ENCODE measurements at regions not wholly inside any gene's neighbourhood (a gene's known extent, or its start where the extent isn't known, plus 50 kb on each side); places are given as distances from the start of the nearest gene placed in this dataset.
"Not testable (repeated sequence)": the region's sequence is repeated elsewhere in the genome, so short reads cannot be mapped to it uniquely, and the experiment has no call there.

GRCh38 chr12:59111851-59112250, 191.5 kb upstream of the LRIG3 start:
- Histone ChIP-seq H3K27ac (ENCODE audit: low read depth, low read length) (no peak overlapping the region), H3K27me3 (ENCODE audit: control insufficient read depth, low read length) (no peaks in the 10 kb centered on the region), H4K20me1 (ENCODE audit: control insufficient read depth, insufficient read depth, low read depth, low read length) (no peaks in the 10 kb centered on the region), H3K4me3 (ENCODE audit: low read length) (no peak overlapping the region), H3K9me2 (replicated peaks; ENCODE audit: control insufficient read depth, low read length) (no peaks in the 10 kb centered on the region), H3K36me3 (ENCODE audit: control insufficient read depth, low read length) (no peaks in the 10 kb centered on the region), H3K4me1 (ENCODE audit: control insufficient read depth, low read length) (no peaks in the 10 kb centered on the region), H3K79me2 (ENCODE audit: control insufficient read depth, low read length) (no peaks in the 10 kb centered on the region), H3K4me2 (ENCODE audit: low read length) (no peak overlapping the region), H3F3A (ENCODE audit: control insufficient read depth, insufficient read depth) (no peaks in the 10 kb centered on the region), H3K9me3 (ENCODE audit: control insufficient read depth, insufficient read depth, low read length) (no peaks in the 10 kb centered on the region)
- TF ChIP-seq CTCF (IDR thresholded peaks at IDR 0.05; ENCODE audit: low read depth, low read length, poor library complexity, severe bottlenecking) (no peak), EZH2phosphoT487 (IDR thresholded peaks at IDR 0.05; ENCODE audit: borderline replicate concordance, low read length) (no peak)

GRCh38 chr12:59108516-59108915, 188.2 kb upstream of the LRIG3 start:
- not testable (repeated sequence) for H3K27me3 ChIP-seq (ENCODE audit: control insufficient read depth, low read length); H3K27ac ChIP-seq (ENCODE audit: low read depth, low read length); H3K4me1 ChIP-seq (ENCODE audit: control insufficient read depth, low read length); H3K4me2 ChIP-seq (ENCODE audit: low read length); H3K4me3 ChIP-seq (ENCODE audit: low read length); H4K20me1 ChIP-seq (ENCODE audit: control insufficient read depth, insufficient read depth, low read depth, low read length); H3K79me2 ChIP-seq (ENCODE audit: control insufficient read depth, low read length); H3F3A ChIP-seq (ENCODE audit: control insufficient read depth, insufficient read depth); H3K9me2 ChIP-seq (replicated peaks; ENCODE audit: control insufficient read depth, low read length); H3K9me3 ChIP-seq (ENCODE audit: control insufficient read depth, insufficient read depth, low read length); H3K36me3 ChIP-seq (ENCODE audit: control insufficient read depth, low read length)

- Histone ChIP-seq H3K9me2 (replicated peaks; ENCODE audit: control insufficient read depth, low read length) (no peaks in the 10 kb centered on the region), H3K4me2 (ENCODE audit: low read length) (no peak overlapping the region), H3K79me2 (ENCODE audit: control insufficient read depth, low read length) (no peaks in the 10 kb centered on the region), H3K27ac (ENCODE audit: low read depth, low read length) (no peak overlapping the region), H3F3A (ENCODE audit: control insufficient read depth, insufficient read depth) (no peaks in the 10 kb centered on the region), H3K4me1 (ENCODE audit: control insufficient read depth, low read length) (no peaks in the 10 kb centered on the region), H3K27me3 (ENCODE audit: control insufficient read depth, low read length) (no peaks in the 10 kb centered on the region), H3K9me3 (ENCODE audit: control insufficient read depth, insufficient read depth, low read length) (no peaks in the 10 kb centered on the region), H3K4me3 (ENCODE audit: low read length) (no peak overlapping the region), H3K36me3 (ENCODE audit: control insufficient read depth, low read length) (no peaks in the 10 kb centered on the region), H4K20me1 (ENCODE audit: control insufficient read depth, insufficient read depth, low read depth, low read length) (no peaks in the 10 kb centered on the region)
- TF ChIP-seq EZH2phosphoT487 (IDR thresholded peaks at IDR 0.05; ENCODE audit: borderline replicate concordance, low read length) (no peak), CTCF (IDR thresholded peaks at IDR 0.05; ENCODE audit: low read depth, low read length, poor library complexity, severe bottlenecking) (no peak)
Measured at GRCh38 chr12:59100585-59100984, 180.3 kb upstream of the LRIG3 start.

GRCh38 chr12:59097876-59098275, 177.6 kb upstream of the LRIG3 start:
- Histone ChIP-seq H3F3A (ENCODE audit: control insufficient read depth, insufficient read depth) (no peaks in the 10 kb centered on the region), H3K4me2 (ENCODE audit: low read length) (no peak overlapping the region), H4K20me1 (ENCODE audit: control insufficient read depth, insufficient read depth, low read depth, low read length) (no peaks in the 10 kb centered on the region), H3K9me2 (replicated peaks; ENCODE audit: control insufficient read depth, low read length) (no peaks in the 10 kb centered on the region), H3K27me3 (ENCODE audit: control insufficient read depth, low read length) (no peaks in the 10 kb centered on the region), H3K4me1 (ENCODE audit: control insufficient read depth, low read length) (no peaks in the 10 kb centered on the region), H3K27ac (ENCODE audit: low read depth, low read length) (no peak overlapping the region), H3K4me3 (ENCODE audit: low read length) (no peak overlapping the region), H3K9me3 (ENCODE audit: control insufficient read depth, insufficient read depth, low read length) (no peaks in the 10 kb centered on the region), H3K36me3 (ENCODE audit: control insufficient read depth, low read length) (no peaks in the 10 kb centered on the region), H3K79me2 (ENCODE audit: control insufficient read depth, low read length) (no peaks in the 10 kb centered on the region)
- TF ChIP-seq EZH2phosphoT487 (IDR thresholded peaks at IDR 0.05; ENCODE audit: borderline replicate concordance, low read length) = no peak
- no peak for TF ChIP-seq CTCF (IDR thresholded peaks at IDR 0.05; ENCODE audit: low read depth, low read length, poor library complexity, severe bottlenecking)
